Activated CD4-positive, CD25-positive, alpha-beta regulatory T cell treated with anti-CD3 and anti-CD28 coated beads, Interleukin-2, amount 50 U/mL, for 72 hours (primary cell): ENCODE measurements at regions not wholly inside any gene's neighbourhood (a gene's known extent, or its start where the extent isn't known, plus 50 kb on each side); places are given as distances from the start of the nearest gene placed in this dataset.

Experiments
- DNase-seq: peaks from one replicate; pipeline ENCODE4 v3.0.0; 2021

GRCh38 chr1:22222723-22223122, 79.8 kb upstream of the WNT4 start:
- DNase-seq = no peak

DNA sequence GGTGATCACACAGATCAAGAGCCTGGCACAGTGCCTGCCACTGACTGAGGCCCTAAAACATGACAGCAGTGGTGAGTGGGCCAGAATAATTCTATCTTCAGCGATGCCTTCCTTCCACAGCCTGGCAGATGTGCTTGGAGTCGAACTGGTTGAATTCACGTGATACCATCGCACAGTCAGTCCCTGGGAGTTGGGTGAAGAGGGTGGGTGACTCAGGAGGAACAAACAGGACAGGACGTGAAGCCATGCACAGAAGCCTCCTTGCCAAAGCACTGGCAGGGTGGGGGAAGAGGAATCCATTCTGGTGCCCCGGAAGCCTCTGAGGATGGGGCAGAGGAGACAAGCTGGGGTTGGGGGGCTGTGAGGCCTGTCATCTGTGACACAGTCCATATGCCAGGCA, 80.3 kb upstream of the WNT4 start:
- no peak for DNase-seq

DNA sequence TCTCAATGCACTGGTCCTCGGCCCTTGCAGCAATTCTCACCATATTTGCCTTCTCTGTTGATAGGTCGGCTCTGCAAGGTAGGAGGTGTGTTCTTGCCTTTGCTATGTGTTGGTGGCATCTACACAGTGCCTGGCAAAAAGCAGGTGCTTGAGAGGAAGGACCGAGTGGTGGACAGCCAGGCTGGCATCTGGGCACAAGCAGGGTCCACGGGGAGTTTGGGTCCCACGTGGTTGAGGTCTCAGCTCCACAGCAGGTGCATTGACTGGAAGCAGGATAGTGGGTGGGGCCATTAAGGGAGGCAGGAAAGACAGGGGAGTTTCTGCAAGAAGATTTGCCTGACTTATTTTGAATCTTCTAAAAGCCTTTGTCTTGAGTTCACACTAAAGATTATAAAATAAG, 81.2 kb upstream of the WNT4 start:
- no peak for DNase-seq

- no peak for DNase-seq
These were observed 81.7 kb upstream of the WNT4 start for GRCh38 chr1:22224631-22225030.

GRCh38 chr1:22225858-22226589, 83.1 kb upstream of the WNT4 start:
- no peak for DNase-seq

DNA sequence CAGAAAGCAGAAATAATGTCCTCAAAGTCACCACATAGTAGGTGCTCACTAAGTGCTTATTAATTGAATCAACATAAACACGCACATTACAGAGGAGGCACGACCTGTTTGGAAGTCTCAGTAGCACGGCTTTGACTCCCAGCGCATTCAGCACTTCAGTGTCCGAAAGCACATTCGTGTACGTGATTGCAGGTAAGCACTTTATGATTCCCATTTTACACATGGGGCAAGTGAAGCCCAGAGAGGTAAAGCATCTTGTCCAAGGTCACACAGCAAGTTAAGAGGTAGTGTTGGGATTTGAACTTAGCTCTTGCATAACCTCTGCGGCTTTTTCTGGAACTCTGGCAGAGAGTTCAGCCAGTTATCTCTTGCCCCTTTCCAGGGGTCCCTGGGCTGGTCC, 85.2 kb upstream of the WNT4 start:
- DNase-seq = no peak

GRCh38 chr1:22228505-22228911, 85.6 kb upstream of the WNT4 start:
- no peak for DNase-seq

DNA sequence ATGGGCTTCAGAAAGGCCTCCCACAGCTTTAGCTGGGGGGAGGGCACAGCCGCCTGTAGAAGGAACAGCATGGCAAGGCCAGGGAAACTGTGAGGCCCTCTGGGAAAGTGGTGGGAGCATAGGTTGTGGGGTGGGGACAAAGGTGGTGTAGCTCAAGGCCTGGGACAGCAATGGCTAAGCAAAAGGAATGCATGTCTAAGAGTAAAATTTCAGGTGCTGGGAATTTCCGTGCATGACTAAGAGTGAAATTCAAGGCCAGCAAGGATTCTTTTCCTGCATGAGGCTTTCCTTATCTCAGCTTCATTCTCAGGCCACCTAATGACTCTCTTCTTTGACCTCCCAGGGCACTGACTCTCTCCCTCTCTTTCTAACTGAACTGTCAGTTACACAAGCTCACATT, 86.5 kb upstream of the WNT4 start:
- no peak for DNase-seq

- DNase-seq = no peak
These were observed 88.2 kb upstream of the WNT4 start for GRCh38 chr1:22231068-22231593.

DNA sequence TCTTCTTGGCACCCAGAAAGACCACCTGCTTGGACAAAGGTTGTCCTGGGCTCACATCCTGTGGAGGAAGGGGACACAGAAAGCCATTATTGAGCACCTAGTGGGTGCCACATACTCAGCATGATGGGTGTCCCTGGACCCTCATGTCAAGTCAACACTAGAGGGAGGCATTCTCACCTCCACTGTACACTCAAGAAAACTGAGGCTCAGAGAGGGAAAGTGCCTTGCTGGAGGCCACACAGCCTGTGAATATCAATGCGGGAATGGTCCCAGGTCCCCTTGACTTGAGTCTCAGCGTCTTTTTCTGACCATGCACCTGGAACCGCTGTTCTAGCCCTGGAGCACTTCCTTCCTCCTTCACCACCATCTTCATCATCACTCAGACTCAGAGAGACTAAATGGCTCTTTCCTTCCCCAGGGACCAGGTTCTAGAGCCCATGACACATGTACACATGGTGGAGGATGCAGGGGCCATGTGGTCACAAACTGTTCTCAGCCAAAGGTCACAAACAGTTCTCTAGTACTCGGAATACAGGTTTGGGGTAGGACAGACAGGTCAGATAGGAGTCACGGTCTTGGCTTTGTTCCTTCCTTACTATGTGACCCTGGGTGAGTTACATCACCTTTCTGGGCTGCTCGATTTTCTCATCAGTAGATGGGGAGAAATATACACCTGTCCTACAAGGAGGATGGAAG, 89.2 kb upstream of the WNT4 start:
- DNase-seq = no peak

- no peak for DNase-seq
These were observed 90.3 kb upstream of the WNT4 start for GRCh38 chr1:22233222-22233621.

GRCh38 chr1:22234476-22235030, 91.7 kb upstream of the WNT4 start:
- no peak for DNase-seq

- no peak for DNase-seq
These were observed 93.3 kb upstream of the WNT4 start for GRCh38 chr1:22236166-22236565.

DNA sequence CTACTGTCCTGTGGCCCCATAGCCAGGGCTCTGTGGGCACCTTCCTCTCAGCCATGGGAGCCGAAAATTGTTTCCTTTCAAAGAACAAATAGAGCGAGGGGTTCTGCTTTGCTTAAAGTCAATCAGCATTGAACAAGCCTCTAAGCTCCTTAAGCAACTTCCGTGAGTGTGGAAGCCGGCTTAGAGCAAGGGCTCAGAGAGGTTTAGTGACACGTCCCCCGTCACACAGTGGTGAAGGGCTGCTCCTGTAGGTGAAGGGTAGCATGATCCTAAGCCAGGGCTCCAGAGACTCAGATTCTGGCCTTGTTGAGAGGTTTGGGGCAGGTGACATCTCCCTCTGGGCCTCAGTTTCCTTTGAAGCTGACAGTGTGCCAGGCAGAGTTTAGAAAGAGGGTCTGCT, 94.0 kb upstream of the WNT4 start:
- no peak for DNase-seq

DNA sequence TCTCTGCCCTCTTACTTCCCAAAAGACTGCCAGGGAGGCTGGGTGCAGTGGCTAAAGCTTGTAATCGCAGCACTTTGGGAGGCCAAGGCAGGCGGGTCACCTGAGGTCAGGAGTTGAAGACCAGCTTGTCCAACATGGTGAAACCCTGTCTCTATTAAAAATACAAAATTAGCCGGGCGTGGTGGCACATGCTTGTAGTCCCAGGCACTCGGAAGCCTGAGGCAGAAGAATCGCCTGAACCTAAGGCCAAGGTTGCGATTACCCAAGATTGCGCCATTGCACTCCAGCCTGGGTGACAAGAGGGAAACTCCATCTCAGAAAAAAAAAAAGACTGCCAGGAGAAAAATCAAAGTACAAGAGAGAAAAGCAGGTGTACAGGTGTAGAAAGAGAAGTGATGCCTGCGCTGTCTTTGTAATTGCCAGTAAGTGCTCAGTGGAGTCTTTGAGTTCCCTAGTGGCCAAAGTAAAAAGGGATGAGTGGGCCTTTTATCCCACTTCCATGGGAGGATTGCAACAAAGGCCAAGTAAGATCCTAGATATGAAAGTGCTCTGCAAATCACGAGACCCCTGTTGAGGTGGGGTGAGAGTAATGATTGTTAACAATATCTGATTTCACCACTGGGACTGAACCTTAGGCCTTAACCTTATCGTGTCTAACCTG, 94.7 kb upstream of the WNT4 start:
- no peak for DNase-seq

DNA sequence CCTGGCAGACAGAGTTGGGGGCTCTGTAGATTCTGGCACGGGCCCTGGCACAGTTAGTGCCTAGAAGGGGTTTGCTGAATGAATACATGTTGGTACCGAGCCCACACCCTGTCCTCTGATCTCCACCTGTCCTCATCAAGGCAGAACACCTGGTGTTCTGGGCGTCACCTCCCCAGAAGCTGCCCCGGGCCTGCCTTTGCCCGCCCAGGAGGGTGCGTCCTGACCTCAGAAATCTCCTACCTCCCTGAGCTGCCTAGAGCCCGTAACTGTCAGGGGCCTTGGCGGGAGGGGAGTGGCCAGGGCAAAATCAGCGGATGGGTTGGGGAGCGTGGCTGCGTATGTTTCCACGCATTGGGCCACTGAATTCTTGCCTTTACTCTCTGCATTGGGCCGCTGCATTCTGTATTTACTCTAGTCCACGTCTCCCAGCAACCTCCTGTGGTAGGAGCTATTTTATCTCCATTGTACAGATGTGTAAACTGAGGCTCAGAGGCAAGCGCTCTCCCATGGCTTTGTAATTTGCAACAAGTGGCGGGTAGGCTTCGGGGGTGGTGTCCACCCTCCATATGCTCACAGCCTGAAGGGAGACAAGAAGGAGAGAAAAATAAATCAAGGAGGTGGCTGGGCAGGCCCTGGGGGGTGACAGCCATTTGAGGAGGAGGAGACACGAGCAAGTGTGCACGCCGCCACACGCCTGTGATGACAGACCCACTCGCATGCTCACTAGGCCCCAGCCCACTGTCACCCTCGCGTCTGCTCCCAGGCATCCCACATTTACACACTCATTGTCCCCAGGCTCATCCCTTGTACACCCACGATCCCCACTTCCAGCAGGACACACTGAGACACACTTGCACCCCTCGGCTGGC, 95.7 kb upstream of the WNT4 start:
- DNase-seq = no peak

DNA sequence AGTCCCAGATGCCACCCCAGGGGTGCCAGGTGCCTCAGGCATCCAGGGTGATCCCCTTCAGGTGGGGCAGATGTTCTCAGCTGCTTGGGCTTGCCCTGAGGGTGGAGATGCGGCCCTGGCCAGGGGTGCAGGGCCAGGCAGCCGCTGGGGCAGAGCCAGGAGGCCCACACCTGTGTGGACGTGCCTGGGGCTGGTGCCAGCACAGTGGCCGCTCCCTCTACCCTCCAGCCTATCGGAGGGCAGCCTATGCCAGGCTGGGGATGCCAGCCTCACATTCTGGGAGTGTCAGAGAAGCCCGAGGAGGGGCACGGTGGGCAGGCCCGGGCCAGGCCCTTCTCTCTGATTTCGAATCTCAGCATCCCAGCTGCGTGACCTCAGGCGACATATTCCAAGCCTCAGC, 96.5 kb upstream of the WNT4 start:
- no peak for DNase-seq

- DNase-seq = no peak
These were observed 98.4 kb upstream of the WNT4 start for GRCh38 chr1:22241250-22241649.

GRCh38 chr1:22241811-22242210, 98.9 kb upstream of the WNT4 start:
- no peak for DNase-seq

DNA sequence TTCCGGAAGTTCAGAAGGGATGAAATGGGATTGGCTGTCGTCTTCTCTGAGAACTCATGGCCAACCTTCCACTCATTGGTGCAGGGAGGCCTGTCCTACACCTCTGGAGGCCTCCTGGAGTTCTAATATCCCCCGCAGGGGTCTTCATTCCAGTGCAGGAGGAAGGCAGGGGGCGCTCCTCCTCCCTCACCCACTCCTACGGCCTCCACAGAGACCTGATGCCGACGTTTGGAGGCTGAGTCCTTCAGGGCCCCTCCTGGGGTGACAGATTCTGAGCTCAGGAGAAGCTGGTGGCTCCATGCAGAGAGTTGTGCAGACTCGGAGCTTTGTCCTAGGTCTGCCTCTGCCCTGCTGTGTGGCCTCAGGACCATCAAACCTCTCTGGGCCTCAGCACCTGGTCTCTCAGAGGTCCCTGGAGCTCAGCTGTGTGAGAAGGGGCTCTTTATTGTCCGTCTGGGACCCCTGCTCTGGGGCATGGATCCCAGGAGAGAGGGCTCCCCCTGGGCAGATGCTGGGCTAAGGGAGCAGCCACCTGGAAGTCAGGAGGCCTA, 102.3 kb upstream of the WNT4 start:
- no peak for DNase-seq

- DNase-seq = no peak
These were observed 102.8 kb upstream of the WNT4 start for GRCh38 chr1:22245726-22246125.

DNA sequence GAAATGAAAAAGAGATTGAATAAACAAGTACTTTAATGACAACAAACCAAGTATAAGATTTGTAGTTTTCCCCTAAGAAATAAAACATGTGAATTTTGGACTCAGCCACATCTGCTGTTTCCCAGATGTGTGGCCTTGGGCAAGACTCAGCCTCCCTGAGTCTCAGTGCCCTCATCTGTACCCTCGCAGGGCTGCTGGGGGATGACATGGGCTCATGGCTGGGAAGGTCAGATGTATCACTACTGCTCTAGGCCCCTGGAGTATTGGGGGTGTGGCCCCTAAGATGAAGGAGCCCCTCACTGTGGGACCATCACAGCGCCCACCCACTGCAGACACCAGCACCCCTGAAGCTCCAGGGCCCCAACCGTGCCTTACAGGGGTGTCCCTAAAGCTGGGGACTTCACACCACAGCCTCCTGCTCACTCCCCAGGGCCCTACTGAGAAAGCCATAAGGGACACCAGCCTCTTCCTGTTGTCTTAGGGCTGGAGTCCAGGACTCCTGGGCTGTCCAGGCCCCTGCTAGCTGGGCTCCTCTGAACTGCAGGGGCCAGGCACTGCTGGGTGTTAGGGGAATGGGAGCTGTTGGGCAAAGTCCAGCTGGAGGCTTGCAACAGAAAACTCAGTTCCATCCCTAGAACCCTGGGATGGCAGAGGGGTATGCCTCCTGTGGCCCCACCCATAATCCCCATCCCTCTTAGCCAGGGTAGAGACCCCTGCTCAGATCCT, 104.0 kb upstream of the WNT4 start:
- DNase-seq = no peak
